Stomach smooth muscle (tissue), 2 donors: ENCODE measurements at regions not wholly inside any gene's neighbourhood (a gene's known extent, or its start where the extent isn't known, plus 50 kb on each side); places are given as distances from the start of the nearest gene placed in this dataset.

Source experiments
- H3K27ac ChIP-seq: one replicate; pipeline ENCODE4 v1.7.0; 2013; ENCODE audit warnings: mild to moderate bottlenecking, low read length, inconsistent platforms
- H3K27me3 ChIP-seq, 2 donors: one replicate each; pipeline ENCODE4 v1.7.0; 2013; ENCODE audit warnings: low read length in 2 of 2; ENCODE audit not compliant: insufficient read depth in 2 of 2, control insufficient read depth in 1 of 2
- H3K36me3 ChIP-seq, 2 donors: one replicate each; pipeline ENCODE4 v1.7.0; 2013; ENCODE audit warnings: low read length in 2 of 2; ENCODE audit not compliant: control insufficient read depth in 2 of 2, insufficient read depth in 2 of 2
- H3K4me1 ChIP-seq: one replicate; pipeline ENCODE4 v1.7.0; 2013; ENCODE audit warnings: low read length; ENCODE audit not compliant: control insufficient read depth, insufficient read depth
- H3K4me3 ChIP-seq, 2 donors: one replicate each; pipeline ENCODE4 v1.7.0; 2013; ENCODE audit warnings: low read length in 2 of 2
- H3K9ac ChIP-seq, 2 donors: one replicate each; pipeline ENCODE4 v1.7.0; 2013; ENCODE audit warnings: low read length in 2 of 2, mild to moderate bottlenecking in 1 of 2
- H3K9me3 ChIP-seq, 2 donors: one replicate each; pipeline ENCODE4 v1.7.0; 2013; ENCODE audit warnings: low read length in 2 of 2; ENCODE audit not compliant: control insufficient read depth in 2 of 2
- donor health status: healthy.
- donor health status: Pancreatic carcinoma.

- Histone ChIP-seq H3K4me1 (no peaks in the 10 kb centered on the region), H3K9me3 (no peaks in the 10 kb centered on the region), H3K9ac (no peak overlapping the region), H3K36me3 (no peaks in the 10 kb centered on the region), H3K27me3 (no peaks in the 10 kb centered on the region), H3K27ac (no peak overlapping the region), H3K4me3 (no peak overlapping the region)
Measured at GRCh38 chr5:57774439-57774838, 291.8 kb upstream of the ACTBL2 start.

DNA sequence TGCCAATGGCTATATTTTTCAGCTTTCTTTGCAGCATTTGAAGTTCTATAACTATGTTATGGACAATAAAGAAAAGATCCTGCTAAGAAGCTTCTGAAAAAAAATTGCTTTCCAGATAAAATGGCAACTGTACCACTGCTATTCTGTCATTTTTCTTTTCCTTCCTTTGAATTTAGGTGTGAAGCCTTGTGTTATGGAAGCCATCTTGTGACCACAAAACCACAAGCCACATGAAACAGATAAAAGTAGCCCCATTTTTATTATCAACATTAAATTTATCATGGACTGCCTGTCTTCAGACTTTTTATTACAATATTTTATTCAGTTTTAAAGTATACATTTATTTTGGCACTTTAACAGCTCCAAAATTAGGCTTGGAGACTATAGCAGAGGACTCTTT is 289.9 kb upstream of the ACTBL2 start:
- H3K4me1 ChIP-seq = no peaks in the 10 kb centered on the region

DNA sequence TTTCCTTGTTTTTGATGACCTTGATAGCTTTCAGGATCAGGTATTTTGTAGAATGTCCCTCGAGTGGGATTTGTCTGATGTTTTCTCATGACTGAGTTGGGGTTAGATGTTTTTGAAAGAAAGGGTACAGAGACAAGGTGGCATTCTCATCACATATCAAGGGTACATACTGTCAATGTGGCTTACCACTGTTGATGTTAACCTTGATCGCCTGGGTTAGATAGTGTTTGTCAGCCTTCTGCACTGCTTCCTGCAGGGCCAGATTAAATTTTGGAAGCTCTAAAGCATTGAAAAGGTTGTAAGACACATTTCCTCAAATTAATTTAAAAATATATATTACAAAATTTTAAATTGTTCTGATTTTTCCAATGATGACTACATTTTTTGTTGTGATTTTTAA is 287.4 kb upstream of the ACTBL2 start:
- Histone ChIP-seq H3K9me3 (no peaks in the 10 kb centered on the region), H3K4me1 (no peaks in the 10 kb centered on the region), H3K27me3 (no peaks in the 10 kb centered on the region), H3K9ac (no peak overlapping the region), H3K36me3 (no peaks in the 10 kb centered on the region), H3K27ac (no peak overlapping the region), H3K4me3 (no peak overlapping the region)

More for the DNA sequence above, 289.9 kb upstream of the ACTBL2 start:
- Histone ChIP-seq H3K27me3 (no peaks in the 10 kb centered on the region), H3K9me3 (no peaks in the 10 kb centered on the region), H3K9ac (no peak overlapping the region), H3K27ac (no peak overlapping the region), H3K4me3 (no peak overlapping the region), H3K36me3 (no peaks in the 10 kb centered on the region)

GRCh38 chr5:57768745-57769144 is 286.1 kb upstream of the ACTBL2 start:
- no peaks in the 10 kb centered on the region for H3K36me3 ChIP-seq
- no peaks in the 10 kb centered on the region for H3K4me1 ChIP-seq
- no peak overlapping the region for H3K4me3 ChIP-seq
- no peak overlapping the region for H3K27ac ChIP-seq
- H3K27me3 ChIP-seq = no peaks in the 10 kb centered on the region
- H3K9me3 ChIP-seq = peaks cover 0 to 2% of the 10 kb centered on the region in 2 donors
- no peak overlapping the region for H3K9ac ChIP-seq

DNA sequence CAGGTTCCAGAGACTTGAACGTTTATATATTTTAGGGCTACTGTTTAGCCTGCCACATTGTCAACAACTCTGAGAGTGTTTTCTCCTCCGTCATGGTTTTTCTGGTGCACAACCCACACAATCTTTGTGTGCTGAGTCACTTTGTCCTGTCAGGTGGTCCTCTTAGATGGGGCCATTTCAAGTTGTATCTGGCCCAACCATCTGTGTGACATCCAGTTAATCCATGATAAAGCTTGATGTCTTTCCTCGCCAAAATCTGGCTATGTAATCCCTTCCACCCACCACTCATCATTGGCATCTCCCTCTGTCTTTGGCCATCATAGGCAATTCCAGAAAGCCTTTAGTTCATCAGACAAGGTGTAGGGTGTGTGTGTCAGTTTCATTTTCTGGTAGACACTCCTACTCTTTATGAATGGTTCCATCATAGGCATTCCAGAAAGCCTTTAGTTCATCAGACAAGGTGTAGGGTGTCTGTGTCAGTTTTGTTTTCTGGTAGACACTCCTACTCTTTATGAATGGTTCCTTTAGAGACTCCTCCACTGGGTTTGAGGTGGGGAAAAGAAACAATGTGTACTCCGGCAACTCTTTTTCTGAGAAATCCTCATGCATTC is 282.0 kb upstream of the ACTBL2 start:
- Histone ChIP-seq H3K36me3 (no peaks in the 10 kb centered on the region), H3K27me3 (no peaks in the 10 kb centered on the region), H3K9me3 (peaks cover 0 to 2% of the 10 kb centered on the region in 2 donors), H3K27ac (no peak overlapping the region), H3K4me3 (no peak overlapping the region), H3K4me1 (no peaks in the 10 kb centered on the region), H3K9ac (no peak overlapping the region)

- Histone ChIP-seq H3K4me3 (no peak overlapping the region), H3K9me3 (peaks cover 0 to 2% of the 10 kb centered on the region in 2 donors), H3K4me1 (no peaks in the 10 kb centered on the region), H3K36me3 (no peaks in the 10 kb centered on the region), H3K9ac (no peak overlapping the region), H3K27ac (no peak overlapping the region), H3K27me3 (no peaks in the 10 kb centered on the region)
Measured at GRCh38 chr5:57761513-57761912, 278.9 kb upstream of the ACTBL2 start.

DNA sequence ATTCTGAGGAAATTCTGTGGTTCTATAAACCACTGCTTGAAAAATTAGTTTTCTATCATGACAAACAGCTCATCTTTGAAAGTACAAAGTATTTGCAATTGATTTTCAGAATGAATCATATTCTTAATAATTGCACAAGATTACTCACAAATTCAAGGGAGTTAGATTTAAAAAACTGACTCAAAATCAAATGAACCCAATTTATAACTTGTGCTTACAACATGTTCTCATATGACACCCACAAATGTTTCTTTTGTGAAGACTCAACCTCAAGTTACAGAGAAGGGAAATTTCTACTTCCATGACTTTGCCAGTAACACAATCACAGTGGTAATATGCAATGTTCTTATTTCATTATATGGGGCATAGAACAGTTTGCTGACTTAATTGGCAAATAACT is 272.0 kb upstream of the ACTBL2 start:
- H3K9me3 ChIP-seq = no peaks in the 10 kb centered on the region
- H3K9ac ChIP-seq = no peak overlapping the region
- no peak overlapping the region for H3K27ac ChIP-seq
- H3K4me1 ChIP-seq = no peaks in the 10 kb centered on the region
- H3K27me3 ChIP-seq = no peaks in the 10 kb centered on the region
- no peaks in the 10 kb centered on the region for H3K36me3 ChIP-seq
- no peak overlapping the region for H3K4me3 ChIP-seq

GRCh38 chr5:57753446-57753845 is 270.8 kb upstream of the ACTBL2 start:
- Histone ChIP-seq H3K4me3 (no peak overlapping the region), H3K36me3 (no peaks in the 10 kb centered on the region), H3K27ac (no peak overlapping the region), H3K9me3 (no peaks in the 10 kb centered on the region), H3K4me1 (no peaks in the 10 kb centered on the region), H3K9ac (no peak overlapping the region), H3K27me3 (no peaks in the 10 kb centered on the region)

DNA sequence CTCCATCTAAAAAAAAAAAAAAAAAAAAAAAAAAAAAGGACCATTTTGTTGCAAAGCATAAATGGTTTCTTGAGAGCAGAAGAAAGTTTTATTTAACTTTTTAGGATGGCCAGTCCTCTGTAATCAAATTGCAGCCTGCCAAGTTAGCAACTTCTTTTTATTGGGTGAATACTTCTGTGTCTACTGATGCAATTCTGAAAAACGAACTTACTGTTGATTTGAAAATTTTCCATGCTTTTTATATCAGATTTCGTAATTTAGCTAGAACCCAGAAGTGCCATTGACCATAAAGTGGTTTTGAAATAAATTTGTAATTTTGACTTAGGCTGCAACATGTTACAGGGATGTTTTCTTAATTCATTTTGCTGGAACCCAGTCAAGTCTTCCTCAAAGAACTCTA is 269.1 kb upstream of the ACTBL2 start:
- Histone ChIP-seq H3K27ac (no peak overlapping the region), H3K9me3 (no peaks in the 10 kb centered on the region), H3K36me3 (no peaks in the 10 kb centered on the region), H3K4me1 (no peaks in the 10 kb centered on the region), H3K9ac (no peak overlapping the region), H3K4me3 (no peak overlapping the region), H3K27me3 (no peaks in the 10 kb centered on the region)

GRCh38 chr5:57750891-57751290 is 268.3 kb upstream of the ACTBL2 start:
- Histone ChIP-seq H3K9me3 (no peaks in the 10 kb centered on the region), H3K27ac (no peak overlapping the region), H3K9ac (no peak overlapping the region), H3K4me3 (no peak overlapping the region), H3K4me1 (no peaks in the 10 kb centered on the region), H3K27me3 (no peaks in the 10 kb centered on the region), H3K36me3 (no peaks in the 10 kb centered on the region)

DNA sequence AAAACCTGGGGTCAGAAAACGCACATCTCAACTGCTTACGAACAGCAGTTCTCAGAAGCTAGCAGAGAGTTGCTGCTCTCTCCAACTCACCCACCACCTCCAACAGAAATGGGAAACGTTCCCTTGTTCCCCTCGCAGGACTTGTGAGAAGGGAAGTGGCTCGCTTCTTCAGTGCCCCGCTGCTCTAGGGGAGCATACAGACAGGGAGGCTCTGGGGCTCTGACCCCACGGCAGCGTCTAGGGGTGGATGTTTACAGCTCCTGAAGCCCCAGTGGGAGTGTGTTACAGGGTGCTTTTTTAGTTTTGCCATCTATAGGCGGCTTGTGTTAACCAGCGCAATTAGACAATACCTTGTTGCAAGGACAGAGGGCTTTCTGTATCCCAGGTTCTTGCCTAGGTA is 267.7 kb upstream of the ACTBL2 start:
- no peaks in the 10 kb centered on the region for H3K27me3 ChIP-seq
- H3K4me1 ChIP-seq = no peaks in the 10 kb centered on the region
- H3K4me3 ChIP-seq = no peak overlapping the region
- H3K36me3 ChIP-seq = no peaks in the 10 kb centered on the region
- H3K27ac ChIP-seq = no peak overlapping the region
- no peaks in the 10 kb centered on the region for H3K9me3 ChIP-seq
- H3K9ac ChIP-seq = no peak overlapping the region
